22Rv1 (cell line): ENCODE measurements at regions not wholly inside any gene's neighbourhood (a gene's known extent, or its start where the extent isn't known, plus 50 kb on each side); places are given as distances from the start of the nearest gene placed in this dataset.
"Not testable (repeated sequence)": the region's sequence is repeated elsewhere in the genome, so short reads cannot be mapped to it uniquely, and the experiment has no call there.

Source experiments
- H3K27ac ChIP-seq: fragments of 450-650 bp; 2 replicates; pipeline ENCODE4 v1.5.1; 2017
- ZFX ChIP-seq: fragments of 450-650 bp; IDR thresholded peaks from 2 replicates; pipeline ENCODE4 v1.6.1; 2017; ENCODE audit warnings: antibody characterized with exemption, borderline replicate concordance
- TF ChIP-seq, protein P1 (sequence below): fragments of 450-650 bp; IDR thresholded peaks from 2 replicates; pipeline ENCODE4 v1.5.1; 2017; ENCODE audit warnings: mild to moderate bottlenecking

DNA sequence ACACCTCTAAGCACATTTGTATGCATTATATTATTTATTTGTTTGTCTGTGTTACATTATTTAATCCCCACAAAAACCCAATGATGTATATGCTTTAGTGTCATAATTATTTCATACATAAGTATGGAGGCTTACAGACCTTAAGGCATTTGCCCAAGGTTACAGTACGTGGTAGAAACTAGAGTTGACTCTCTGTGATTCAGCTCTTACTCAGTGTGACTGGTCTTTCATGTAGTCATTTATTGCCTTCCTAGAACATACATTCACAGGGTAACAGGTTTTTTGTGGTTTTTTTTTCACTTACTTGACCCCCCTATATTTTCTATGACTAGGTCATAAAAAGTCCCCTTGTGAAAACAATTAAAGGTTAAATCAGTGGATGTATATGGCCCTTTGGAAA, 566.8 kb downstream of the TFAP2A start:
- TF ChIP-seq, protein P1, sequence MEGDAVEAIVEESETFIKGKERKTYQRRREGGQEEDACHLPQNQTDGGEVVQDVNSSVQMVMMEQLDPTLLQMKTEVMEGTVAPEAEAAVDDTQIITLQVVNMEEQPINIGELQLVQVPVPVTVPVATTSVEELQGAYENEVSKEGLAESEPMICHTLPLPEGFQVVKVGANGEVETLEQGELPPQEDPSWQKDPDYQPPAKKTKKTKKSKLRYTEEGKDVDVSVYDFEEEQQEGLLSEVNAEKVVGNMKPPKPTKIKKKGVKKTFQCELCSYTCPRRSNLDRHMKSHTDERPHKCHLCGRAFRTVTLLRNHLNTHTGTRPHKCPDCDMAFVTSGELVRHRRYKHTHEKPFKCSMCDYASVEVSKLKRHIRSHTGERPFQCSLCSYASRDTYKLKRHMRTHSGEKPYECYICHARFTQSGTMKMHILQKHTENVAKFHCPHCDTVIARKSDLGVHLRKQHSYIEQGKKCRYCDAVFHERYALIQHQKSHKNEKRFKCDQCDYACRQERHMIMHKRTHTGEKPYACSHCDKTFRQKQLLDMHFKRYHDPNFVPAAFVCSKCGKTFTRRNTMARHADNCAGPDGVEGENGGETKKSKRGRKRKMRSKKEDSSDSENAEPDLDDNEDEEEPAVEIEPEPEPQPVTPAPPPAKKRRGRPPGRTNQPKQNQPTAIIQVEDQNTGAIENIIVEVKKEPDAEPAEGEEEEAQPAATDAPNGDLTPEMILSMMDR, result no peak
- no peak for TF ChIP-seq ZFX
- no peak overlapping the region for H3K27ac ChIP-seq

DNA sequence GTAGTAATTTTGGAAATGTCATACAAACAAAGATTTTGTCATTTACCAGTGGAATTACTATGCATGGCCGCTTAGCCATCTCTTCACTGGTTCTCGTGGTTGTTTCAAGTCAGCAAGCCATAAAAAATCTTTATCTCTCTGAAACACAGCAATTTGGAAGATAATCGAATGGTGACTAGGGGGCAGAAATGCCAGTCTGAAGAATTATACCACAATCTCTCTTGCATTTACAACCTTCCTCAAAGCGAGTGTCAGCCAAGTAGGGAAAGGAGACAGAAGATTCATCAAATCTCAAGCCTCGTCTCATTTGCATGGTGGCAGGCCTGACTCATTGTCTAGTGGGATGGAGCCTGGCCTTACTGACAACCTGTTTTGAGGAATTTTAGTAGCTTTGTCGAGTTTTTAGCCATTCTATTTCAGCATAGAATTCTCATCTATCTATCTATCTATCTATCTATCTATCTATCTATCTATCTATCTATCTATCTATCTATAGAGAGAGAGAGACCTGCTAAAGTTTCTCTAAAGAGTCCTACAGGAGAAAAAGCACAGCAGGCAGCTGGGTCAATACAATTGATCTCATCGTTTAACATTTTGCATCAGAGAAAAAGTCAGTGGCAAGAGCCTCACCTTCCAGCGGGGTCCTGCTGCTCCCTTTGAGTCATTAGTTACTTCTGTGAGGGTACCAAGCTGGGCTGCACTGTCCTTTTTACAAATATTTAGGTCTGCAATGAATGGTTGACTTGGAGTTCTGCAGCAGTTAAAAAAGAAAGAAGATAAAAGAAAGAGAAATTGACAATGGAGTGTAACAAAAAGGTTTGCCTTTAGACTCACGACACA, 572.8 kb downstream of the TFAP2A start:
- no peak overlapping the region for H3K27ac ChIP-seq
- TF ChIP-seq, protein P1, result no peak
- no peak for TF ChIP-seq ZFX

DNA sequence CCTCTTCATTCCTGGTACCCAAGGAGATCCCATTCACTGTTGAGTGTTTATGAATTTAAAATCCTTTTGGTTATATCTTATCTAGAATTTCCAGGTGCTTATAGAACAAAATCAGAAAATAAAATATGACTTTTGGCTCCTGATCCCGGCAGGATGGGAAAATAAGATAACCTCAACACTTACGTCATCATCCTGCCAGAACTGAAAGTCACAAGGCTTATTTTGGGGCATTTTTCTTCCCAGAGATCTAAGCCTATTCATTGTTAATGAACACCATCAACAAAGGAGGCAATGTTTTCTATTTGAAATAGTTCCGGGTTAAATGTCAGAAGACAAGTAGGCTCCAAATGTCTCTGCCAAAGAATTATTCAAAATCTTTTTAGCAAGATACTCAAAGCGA, 580.6 kb downstream of the TFAP2A start:
- TF ChIP-seq ZFX, result no peak
- TF ChIP-seq, protein P1, result no peak
- H3K27ac ChIP-seq, result no peak overlapping the region

DNA sequence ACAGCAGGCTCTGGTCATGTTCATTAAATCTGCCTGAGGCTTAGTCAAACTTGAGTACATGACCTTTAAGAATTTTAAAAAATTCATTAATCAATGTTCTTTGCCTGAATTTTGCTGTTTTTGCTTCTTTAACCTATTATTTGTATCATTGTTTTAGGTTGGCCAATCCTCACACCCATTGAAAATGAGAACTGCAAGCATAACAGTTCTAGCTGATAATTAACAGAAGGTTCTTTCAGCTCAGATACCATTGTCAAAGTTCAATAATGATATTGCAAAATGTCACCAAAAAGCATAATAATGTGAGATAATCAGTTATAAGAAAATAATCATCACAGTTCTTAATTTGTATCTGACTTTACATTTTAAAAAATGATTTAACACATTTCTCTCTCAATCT, 583.1 kb downstream of the TFAP2A start:
- H3K27ac ChIP-seq, result no peak overlapping the region
- TF ChIP-seq ZFX, result no peak
- TF ChIP-seq, protein P1, result no peak

DNA sequence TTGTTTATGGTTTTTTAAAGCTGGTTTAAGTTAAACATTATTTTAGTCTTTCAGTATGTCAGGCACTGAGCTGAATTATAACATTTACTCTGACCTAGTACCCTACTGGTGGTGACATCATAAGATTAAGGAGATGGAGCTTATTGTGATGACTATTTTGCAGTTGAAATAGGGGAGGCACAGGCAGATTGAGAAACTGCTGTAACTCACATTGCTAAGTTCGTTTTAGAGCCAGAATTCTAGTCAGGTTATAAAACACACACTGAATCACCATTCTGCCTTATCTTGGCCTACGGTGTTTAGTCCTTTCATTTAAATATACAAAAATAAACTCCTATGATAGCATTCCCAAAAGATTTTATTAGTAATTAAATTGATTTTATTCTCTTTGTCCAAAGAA, 584.1 kb downstream of the TFAP2A start:
- TF ChIP-seq, protein P1, result no peak
- no peak for TF ChIP-seq ZFX

DNA sequence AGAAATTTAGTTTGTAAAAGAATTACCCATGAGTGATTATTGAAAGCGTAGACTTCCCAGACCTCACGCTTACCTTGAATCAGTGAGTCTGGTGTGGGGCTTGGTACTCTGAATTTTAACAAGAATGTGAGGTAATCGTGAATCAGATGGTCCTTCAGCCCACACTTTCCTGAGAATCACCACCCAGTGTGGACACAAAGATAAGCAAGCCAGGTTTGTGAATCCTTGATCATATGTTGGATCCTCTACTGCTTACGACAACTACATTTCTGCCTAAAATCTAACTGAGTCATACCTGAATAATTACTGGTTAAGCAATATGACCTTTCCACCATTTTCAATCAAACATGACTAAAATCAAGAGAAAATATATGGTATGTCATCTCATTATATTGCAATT, 589.3 kb downstream of the TFAP2A start:
- H3K27ac ChIP-seq, result no peak overlapping the region
- TF ChIP-seq, protein P1, result no peak
- TF ChIP-seq ZFX, result no peak

More for the DNA sequence above, 584.1 kb downstream of the TFAP2A start:
- H3K27ac ChIP-seq, result no peak overlapping the region

DNA sequence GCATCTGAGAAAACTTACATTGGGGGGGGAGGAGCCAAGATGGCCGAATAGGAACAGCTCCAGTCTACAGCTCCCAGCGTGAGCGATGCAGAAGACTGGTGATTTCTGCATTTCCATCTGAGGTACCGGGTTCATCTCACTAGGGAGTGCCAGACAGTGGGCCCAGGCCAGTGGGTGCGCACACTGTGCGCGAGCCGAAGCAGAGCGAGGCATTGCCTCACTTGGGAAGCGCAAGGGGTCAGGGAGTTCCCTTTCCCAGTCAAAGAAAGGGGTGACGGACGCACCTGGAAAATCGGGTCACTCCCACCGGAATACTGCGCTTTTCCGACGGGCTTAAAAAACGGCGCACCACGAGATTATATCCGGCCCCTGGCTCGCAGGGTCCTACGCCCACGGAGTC, 604.1 kb downstream of the TFAP2A start:
- not testable (repeated sequence) for H3K27ac ChIP-seq
